PC-9 (cell line): ENCODE measurements at regions not wholly inside any gene's neighbourhood (a gene's known extent, or its start where the extent isn't known, plus 50 kb on each side); places are given as distances from the start of the nearest gene placed in this dataset.

ENCODE experiments used
- BruUV-seq: library from RNA; stranded (reverse); fragments of 400-500 nt; replicated peaks from 2 replicates; lab custom pipeline; 2021; lab: Mats Ljungman, UMichigan
- CTCF ChIA-PET: fragments of 300-600 bp; sonication (Branson Sonifier 250); formaldehyde crosslinking; loops from one replicate; lab custom pipeline; 2022; ENCODE audit warnings: antibody characterized with exemption; lab: Charles Lee
- POLR2A ChIA-PET: fragments of 300-600 bp; sonication (Branson Sonifier 250); formaldehyde crosslinking; loops from one replicate; lab custom pipeline; 2022; ENCODE audit warnings: antibody characterized with exemption; ENCODE audit not compliant: unreplicated experiment; lab: Charles Lee
- DNase-seq, 2 experiments: peaks; one replicate each; pipeline versions ENCODE4 v3.0.0 to v3.0.0-alpha.2; 2015 to 2022; ENCODE audit warnings: mixed read lengths in 1 of 2
- H2AFZ ChIP-seq: fragments of 200-600 bp; sonication (generic); 2 replicates; pipeline ENCODE4 v1.8.1; 2017; ENCODE audit warnings: antibody characterized with exemption
- H3F3A ChIP-seq: fragments of 200-600 bp; sonication (generic); 2 replicates; pipeline ENCODE4 v1.8.1; 2017; ENCODE audit warnings: antibody characterized with exemption, mild to moderate bottlenecking, low read depth; ENCODE audit not compliant: insufficient read depth
- H3K27ac ChIP-seq: fragments of 200-600 bp; sonication (generic); 2 replicates; pipeline ENCODE4 v1.6.1; 2016; ENCODE audit warnings: mixed run types
- H3K27me3 ChIP-seq: fragments of 200-600 bp; sonication (generic); 2 replicates; pipeline ENCODE4 v1.6.1; 2016; ENCODE audit warnings: low read depth, mixed run types; ENCODE audit not compliant: insufficient read depth
- H3K36me3 ChIP-seq: fragments of 200-600 bp; sonication (generic); 2 replicates; pipeline ENCODE4 v1.6.1; 2016; ENCODE audit warnings: low read depth, mixed run types
- H3K4me1 ChIP-seq: fragments of 200-600 bp; sonication (generic); replicated peaks from 2 replicates; pipeline ENCODE4 v1.6.1; 2016; ENCODE audit warnings: mixed run types; ENCODE audit not compliant: insufficient read depth
- H3K4me2 ChIP-seq: fragments of 200-600 bp; sonication (generic); 2 replicates; pipeline ENCODE4 v1.6.1; 2017; ENCODE audit warnings: mixed run types
- H3K4me3 ChIP-seq: fragments of 200-600 bp; sonication (generic); 2 replicates; pipeline ENCODE4 v1.6.1; 2016; ENCODE audit warnings: mixed run types
- H3K79me2 ChIP-seq: fragments of 200-600 bp; sonication (generic); 2 replicates; pipeline ENCODE4 v1.6.1; 2017; ENCODE audit warnings: low read depth, mixed run types
- H3K9me2 ChIP-seq: fragments of 200-600 bp; sonication (generic); 2 replicates; pipeline ENCODE4 v1.8.1; 2017; ENCODE audit warnings: mild to moderate bottlenecking; ENCODE audit not compliant: insufficient read depth
- H3K9me3 ChIP-seq: fragments of 200-600 bp; sonication (generic); 2 replicates; pipeline ENCODE4 v1.8.1; 2016; ENCODE audit warnings: low read depth; ENCODE audit not compliant: insufficient read depth
- H4K20me1 ChIP-seq: fragments of 200-600 bp; sonication (generic); 2 replicates; pipeline ENCODE4 v1.8.1; 2017; ENCODE audit not compliant: insufficient read depth
- EZH2 ChIP-seq: fragments of 200-600 bp; sonication (generic); IDR thresholded peaks from 2 replicates; pipeline ENCODE4 v1.8.0; 2017; ENCODE audit warnings: antibody characterized with exemption, low read depth
- intact Hi-C: fragments of 100-400 bp; cut with micrococcal nuclease; formaldehyde crosslinking; loops from one replicate; pipeline ENCODE4 v1.10.0; 2022; ENCODE audit not compliant: unreplicated experiment
- TF ChIP-seq, protein P1 (sequence below): fragments of 200-600 bp; sonication (generic); conservative IDR thresholded peaks from 2 replicates; pipeline ENCODE4 v1.6.1; 2017; ENCODE audit warnings: mixed run types, antibody characterized with exemption, mild to moderate bottlenecking, moderate library complexity

DNA sequence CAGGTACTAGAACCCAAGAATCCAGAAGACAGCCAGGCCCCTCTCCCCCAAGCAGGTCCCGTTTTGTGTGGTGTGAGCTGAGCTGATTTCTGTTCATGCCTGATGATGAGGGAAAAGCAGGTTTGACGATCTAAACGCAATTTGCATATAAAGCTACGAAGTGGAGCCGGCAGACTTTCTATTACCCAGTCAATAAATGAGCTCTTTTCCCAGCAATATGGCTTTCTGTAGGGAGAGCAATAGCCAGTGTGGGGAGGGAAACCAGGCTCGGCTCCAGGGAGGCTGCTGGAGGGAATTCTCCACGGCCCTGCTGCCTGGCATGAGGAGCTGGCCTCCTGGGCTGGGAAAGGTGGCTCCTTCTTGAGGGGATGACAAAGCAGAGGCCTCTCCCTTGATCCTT, 140.7 kb upstream of the AJAP1 start:
- Histone ChIP-seq H3K9me2 (no peaks in the 10 kb centered on the region), H2AFZ (no peak overlapping the region), H3F3A (no peaks in the 10 kb centered on the region), H4K20me1 (no peaks in the 10 kb centered on the region), H3K79me2 (no peaks in the 10 kb centered on the region), H3K9me3 (no peaks in the 10 kb centered on the region), H3K27me3 (peaks cover 13% of the 10 kb centered on the region), H3K4me3 (no peak overlapping the region), H3K4me1 (no peaks in the 10 kb centered on the region), H3K4me2 (no peak overlapping the region), H3K27ac (no peak overlapping the region), H3K36me3 (no peaks in the 10 kb centered on the region)
- BruUV-seq: no TSS peak
- TF ChIP-seq, protein P1, sequence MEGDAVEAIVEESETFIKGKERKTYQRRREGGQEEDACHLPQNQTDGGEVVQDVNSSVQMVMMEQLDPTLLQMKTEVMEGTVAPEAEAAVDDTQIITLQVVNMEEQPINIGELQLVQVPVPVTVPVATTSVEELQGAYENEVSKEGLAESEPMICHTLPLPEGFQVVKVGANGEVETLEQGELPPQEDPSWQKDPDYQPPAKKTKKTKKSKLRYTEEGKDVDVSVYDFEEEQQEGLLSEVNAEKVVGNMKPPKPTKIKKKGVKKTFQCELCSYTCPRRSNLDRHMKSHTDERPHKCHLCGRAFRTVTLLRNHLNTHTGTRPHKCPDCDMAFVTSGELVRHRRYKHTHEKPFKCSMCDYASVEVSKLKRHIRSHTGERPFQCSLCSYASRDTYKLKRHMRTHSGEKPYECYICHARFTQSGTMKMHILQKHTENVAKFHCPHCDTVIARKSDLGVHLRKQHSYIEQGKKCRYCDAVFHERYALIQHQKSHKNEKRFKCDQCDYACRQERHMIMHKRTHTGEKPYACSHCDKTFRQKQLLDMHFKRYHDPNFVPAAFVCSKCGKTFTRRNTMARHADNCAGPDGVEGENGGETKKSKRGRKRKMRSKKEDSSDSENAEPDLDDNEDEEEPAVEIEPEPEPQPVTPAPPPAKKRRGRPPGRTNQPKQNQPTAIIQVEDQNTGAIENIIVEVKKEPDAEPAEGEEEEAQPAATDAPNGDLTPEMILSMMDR: no peak
- no peak for TF ChIP-seq EZH2
- no peak for DNase-seq
- POLR2A ChIA-PET: no interaction called here
- intact Hi-C loops: no loop called here
- CTCF ChIA-PET: no interaction called here

- Histone ChIP-seq H3K9me2 (no peaks in the 10 kb centered on the region), H3K27ac (no peak overlapping the region), H3K4me1 (no peaks in the 10 kb centered on the region), H3K4me2 (no peak overlapping the region), H3K27me3 (peaks cover 13% of the 10 kb centered on the region), H3K79me2 (no peaks in the 10 kb centered on the region), H4K20me1 (no peaks in the 10 kb centered on the region), H3F3A (no peaks in the 10 kb centered on the region), H2AFZ (no peak overlapping the region), H3K9me3 (no peaks in the 10 kb centered on the region), H3K4me3 (no peak overlapping the region), H3K36me3 (no peaks in the 10 kb centered on the region)
- POLR2A ChIA-PET: no interaction called here
- no TSS peak for BruUV-seq
- intact Hi-C loops: no loop called here
- no peak for DNase-seq
- TF ChIP-seq, protein P1: no peak
- no peak for TF ChIP-seq EZH2
- CTCF ChIA-PET: no interaction called here
Observed at GRCh38 chr1:4515727-4516289, 138.6 kb upstream of the AJAP1 start.

- Histone ChIP-seq H3K36me3 (no peaks in the 10 kb centered on the region), H3K4me1 (no peaks in the 10 kb centered on the region), H3K9me3 (no peaks in the 10 kb centered on the region), H3K79me2 (no peaks in the 10 kb centered on the region), H2AFZ (no peak overlapping the region), H3K9me2 (no peaks in the 10 kb centered on the region), H3K27ac (no peak overlapping the region), H3K4me3 (no peak overlapping the region), H4K20me1 (no peaks in the 10 kb centered on the region), H3K4me2 (no peak overlapping the region), H3F3A (no peaks in the 10 kb centered on the region), H3K27me3 (peaks cover 13% of the 10 kb centered on the region)
- intact Hi-C loops: no loop called here
- ChIA-PET POLR2A (no interaction called here), CTCF (no interaction called here)
- BruUV-seq: no TSS peak
- DNase-seq: no peak
- TF ChIP-seq, protein P1: no peak
- TF ChIP-seq EZH2: no peak
Observed at GRCh38 chr1:4516596-4516995, 137.8 kb upstream of the AJAP1 start.
